Stimulated activated CD4-positive, alpha-beta T cell treated with anti-CD3 and anti-CD28 coated beads, Interleukin-4, amount 100 ng/mL, for 4 hours (primary cell): ENCODE measurements at regions not wholly inside any gene's neighbourhood (a gene's known extent, or its start where the extent isn't known, plus 50 kb on each side); places are given as distances from the start of the nearest gene placed in this dataset.
"Not testable (repeated sequence)": the region's sequence is repeated elsewhere in the genome, so short reads cannot be mapped to it uniquely, and the experiment has no call there.

Experiments used
- DNase-seq, 2 experiments: peaks; one replicate each; pipeline ENCODE4 v3.0.0-alpha.2; 2020

- no peak for DNase-seq
These were observed 156.6 kb downstream of the UNC5CL start for GRCh38 chr6:40882323-40882997.

DNA sequence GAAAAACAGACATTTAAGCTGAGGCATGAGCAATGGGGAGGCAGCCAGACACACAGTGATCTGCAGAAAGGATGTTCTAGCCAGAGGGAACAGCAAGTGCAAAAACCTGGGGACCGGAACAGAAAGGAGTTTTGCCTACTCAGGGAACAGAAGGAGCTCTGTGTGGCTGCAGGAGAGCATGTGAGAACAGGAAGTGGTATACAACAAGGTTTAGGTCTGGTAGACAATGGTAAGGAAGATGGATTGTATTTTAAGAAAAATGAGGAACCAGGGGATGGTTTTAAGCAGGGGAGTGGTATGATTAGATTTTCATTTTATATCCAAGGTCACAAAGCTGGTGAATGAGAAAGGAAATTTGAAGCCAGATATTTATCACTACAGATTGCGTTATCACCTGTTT lies 157.5 kb downstream of the UNC5CL start:
- no peak for DNase-seq

DNA sequence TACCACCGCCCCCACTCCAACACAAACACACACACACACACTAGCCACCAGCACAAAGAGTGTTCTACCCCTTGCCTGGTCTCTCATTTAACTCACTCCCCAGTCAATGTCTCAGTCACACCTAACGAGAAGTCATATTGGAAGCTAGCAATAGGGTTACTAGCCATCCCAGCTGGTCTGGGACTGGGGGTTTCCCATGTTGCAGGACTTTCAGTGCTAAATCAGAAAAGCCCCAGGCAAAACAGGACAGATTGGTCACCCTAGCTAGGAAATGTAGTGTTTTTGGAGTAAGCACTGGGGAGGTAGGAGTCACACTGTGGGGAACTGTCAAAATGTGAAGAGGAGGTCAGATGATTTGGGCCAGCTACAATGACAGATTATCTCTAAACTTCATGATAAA lies 158.1 kb downstream of the UNC5CL start:
- no peak for DNase-seq

- DNase-seq = no peak
These were observed 159.9 kb downstream of the UNC5CL start for GRCh38 chr6:40879169-40879568.

GRCh38 chr6:40877362-40877761 lies 161.7 kb downstream of the UNC5CL start:
- no peak for DNase-seq

DNA sequence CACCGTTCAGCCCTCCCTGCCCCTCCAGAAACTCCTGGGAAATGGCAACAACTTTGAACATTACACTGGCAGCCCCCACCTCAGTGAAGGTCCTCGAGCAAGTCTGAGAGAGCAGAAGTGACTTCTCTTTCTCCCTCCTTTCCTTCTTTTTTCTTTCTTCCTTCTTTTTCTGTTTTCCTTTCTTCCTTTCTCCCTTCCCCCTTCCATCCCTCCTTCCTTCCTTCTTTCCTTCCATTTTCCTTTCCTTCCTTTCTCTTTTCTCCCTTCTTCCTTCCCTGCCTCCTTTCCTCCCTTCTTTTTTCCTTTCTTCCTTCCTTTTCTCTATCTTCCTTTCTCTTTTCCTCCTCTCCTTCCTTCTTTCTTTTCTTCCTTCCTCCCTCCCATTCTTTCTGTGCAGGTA lies 162.7 kb downstream of the UNC5CL start:
- DNase-seq = no peak

GRCh38 chr6:40874495-40874894 lies 164.5 kb downstream of the UNC5CL start:
- no peak for DNase-seq

DNA sequence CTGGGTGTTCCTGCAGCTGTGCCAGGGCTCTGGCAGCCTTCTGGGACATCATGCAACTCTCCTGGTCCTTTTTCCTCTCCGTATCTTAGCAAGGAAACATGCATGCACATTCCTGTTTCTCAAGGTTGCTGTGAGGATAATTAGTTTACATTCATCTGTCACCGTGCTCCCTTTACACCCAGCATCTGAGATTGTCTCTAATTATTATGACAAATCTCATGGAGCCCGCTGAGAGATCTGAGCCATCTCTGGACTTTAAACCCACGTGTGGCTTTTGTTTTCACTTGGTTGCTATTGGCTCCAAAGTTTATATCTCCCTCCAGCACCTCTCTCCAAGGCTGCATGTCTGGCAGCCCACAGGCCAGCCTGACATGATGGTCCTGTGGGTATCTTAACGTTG lies 167.6 kb downstream of the UNC5CL start:
- DNase-seq = no peak

DNA sequence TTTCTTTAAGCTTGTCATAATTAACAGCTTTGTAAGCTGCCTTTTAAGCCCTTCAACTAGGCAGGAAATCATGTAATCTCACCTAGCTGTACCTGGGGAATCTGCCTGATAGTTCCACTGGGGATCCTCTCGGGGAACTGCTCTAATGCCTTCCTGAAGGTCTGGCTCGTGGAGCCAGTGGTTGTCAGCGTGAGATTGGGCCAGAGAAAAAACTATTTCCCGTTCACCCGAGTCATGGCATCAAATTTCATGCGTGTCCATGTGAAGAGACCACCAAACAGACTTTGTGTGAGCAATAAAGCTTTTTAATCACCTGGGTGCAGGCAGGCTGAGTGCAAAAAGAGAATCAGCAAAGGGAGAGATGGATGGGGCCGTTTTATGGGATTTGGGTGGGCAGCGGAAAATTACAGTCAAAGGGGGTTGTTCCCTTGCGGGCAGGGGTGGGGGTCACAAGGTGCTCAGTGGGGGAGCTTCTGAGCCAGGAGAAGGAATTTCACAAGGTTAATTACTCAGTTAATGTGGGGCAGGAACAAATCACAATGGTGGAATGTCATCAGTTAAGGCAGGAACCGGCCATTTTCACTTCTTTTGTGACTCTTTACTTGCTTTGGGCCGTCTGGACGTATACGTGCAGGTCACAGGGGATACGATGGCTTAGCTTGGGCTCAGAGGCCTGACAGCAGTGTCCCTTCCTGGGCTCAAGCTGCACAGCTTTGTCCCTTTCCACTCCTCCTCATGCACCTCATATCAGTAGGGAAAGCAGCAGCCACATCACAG lies 170.7 kb downstream of the UNC5CL start:
- not testable (repeated sequence) for DNase-seq

- not testable (repeated sequence) for DNase-seq
These were observed 171.5 kb downstream of the UNC5CL start for GRCh38 chr6:40867527-40867926.

DNA sequence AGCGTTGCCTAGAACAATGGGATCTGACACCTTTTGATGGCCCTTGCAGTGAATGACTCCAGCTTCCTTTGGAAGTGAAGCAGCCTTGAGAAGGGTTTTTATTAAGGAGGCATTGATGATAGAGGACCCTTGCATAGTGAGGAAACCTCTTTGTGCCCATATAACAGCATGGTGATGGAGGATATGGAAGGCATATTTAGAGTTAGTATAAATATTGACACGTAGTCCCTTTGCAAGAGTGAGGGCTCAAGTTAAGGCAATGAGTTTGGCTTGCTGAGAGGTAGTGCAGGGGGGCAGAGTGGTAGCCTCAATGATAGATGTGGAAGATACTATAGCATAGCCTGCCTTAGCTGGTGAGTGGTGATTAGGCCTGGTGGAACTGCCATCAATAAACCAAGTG lies 173.8 kb downstream of the UNC5CL start:
- DNase-seq = not testable (repeated sequence)

DNA sequence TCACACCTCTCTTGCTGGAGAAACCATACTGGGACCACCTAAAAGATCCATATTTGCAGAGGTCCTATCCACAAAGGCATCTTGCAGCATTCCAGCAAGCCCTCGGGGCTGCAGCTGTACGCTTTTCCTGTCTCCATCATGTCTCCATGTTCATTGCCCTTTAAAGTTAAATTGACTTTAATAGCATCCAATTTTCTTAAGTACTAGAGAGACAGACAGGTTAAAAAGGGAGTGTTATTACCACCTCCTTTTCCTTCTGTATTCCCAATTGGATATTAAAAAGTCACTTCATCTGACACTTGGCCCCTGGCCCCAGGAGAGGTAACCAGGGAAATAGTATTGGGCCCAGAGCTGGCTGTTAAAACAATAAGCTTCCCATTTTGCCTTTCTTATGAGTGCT lies 178.6 kb downstream of the UNC5CL start:
- DNase-seq = no peak

DNA sequence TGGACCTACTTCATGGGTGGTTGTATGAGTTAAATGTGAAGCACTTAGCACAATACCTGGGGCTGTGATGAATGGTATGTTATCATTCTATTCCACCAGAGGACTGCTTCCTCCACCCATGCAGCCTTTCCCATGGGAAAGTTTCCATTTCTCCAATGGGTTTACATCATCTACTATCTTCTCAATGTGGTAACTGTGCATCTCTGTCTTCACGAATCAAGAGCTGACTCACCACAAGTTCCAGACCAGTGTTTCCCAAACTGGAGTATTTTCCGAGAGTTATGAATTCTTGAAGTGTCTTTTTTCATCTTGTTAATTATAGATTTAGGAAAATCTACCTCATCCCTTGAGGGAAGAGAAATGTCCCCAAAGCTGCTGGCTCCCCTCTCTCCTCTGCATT lies 182.8 kb downstream of the UNC5CL start:
- no peak for DNase-seq

DNA sequence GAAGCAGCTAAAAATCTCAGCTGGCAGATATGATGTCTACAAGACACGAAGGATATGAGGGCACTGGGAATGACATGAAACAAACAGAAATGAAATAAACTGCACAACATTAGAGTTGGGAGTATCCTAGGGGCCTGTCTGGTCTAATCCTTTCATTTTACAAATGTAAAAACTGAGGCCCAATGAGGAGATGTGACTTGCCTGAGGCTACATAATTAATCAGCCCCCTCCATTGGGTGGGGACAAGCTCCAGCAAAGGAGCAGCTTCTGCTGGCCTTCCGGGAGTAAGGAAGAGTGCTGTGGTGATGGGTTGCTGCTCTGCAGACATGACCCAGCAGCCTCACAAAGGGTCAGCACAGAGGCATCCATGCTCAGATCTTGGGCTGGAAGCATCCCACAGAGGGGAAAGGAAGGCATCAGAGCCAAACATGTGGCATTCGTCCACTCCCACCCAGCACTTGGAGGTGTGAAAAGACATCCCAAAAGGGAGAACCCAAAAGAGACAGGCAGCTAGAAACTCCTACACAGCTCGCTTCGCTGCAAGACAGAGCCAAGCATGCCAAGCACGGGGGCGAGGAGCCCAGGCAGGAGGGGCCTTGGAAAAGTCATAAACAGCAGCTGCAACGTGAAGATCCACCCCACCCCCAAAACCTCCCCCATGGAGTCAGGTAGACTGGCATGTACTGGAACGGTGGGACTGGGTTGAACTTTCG lies 183.7 kb downstream of the UNC5CL start:
- DNase-seq = no peak

DNA sequence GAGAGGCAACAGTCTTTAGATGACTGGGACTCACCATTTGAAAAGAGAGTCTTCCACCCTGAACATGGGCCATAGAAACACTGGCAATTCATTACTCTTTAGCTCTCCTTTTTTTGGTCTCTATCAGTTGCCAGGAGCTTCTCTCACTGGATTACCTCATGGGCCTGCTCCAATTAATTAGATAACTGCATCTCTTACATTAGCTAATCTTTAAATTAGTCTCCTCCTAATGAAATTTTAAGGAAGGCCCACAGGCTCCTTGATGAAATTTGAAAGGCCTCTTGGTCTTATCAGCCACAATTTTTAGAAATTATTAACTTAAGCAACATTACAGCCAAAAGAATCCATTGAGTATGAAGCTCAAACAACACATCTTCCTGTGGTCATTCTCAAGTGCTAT lies 184.4 kb downstream of the UNC5CL start:
- no peak for DNase-seq

- DNase-seq = no peak
These were observed 186.1 kb downstream of the UNC5CL start for GRCh38 chr6:40852779-40853373.

DNA sequence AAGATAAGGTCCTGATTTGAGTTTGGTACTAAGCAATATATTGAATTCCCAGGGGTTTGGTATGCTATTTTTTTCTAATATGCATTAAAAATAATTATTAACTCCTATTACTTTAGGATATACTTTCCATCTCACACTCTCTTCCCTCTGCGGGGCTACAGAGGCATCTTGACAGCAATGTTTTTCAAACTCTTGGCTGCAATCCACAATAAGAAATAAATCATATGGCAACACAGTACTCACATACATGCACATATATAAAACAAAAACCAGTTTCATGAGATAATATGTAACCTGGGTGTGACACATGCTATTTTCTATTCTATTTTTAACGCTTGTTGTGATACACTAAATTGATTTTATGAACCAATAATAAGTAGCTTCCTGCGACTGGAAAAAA lies 189.5 kb downstream of the UNC5CL start:
- no peak for DNase-seq

- DNase-seq = no peak
These were observed 190.0 kb downstream of the UNC5CL start for GRCh38 chr6:40848868-40849514.

DNA sequence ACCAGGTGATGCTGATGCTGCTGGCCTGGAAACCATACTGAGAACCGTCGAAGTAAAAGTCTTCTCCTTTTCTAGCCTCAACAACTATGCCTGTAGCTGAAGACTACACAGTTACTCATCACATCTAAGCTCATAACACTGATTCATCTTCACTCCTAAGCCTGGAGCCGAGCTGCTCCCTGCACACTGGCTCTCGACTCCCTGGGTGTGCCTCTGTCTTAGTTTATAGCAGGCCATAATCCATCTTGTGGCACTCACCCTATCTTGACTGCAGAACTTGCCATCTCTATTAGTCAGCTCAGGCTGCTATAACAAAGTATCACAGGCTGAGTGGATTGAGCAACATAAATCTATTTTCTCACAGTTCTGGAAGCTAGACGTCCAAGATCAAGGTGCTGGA lies 191.0 kb downstream of the UNC5CL start:
- no peak for DNase-seq

- no peak for DNase-seq
These were observed 193.5 kb downstream of the UNC5CL start for GRCh38 chr6:40845553-40845952.

DNA sequence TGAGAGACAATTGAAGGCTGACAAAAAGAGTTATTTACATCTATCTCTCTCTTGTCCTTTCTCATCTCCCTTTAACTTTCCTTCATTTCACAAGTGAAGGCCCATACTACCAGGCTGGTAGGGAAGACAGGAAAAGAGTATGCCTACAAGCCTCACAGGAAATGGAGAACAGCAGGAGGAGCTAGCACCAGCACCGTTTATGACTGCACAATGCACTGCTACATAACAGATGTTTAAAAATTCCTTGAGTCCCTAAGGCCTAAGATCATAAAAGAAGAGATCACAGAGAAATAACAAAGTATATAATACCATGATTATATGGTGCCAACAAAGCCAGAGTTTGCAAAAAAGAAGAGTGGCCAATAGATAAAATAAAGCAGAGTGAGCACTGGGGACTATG lies 194.8 kb downstream of the UNC5CL start:
- no peak for DNase-seq

- no peak for DNase-seq
These were observed 197.3 kb downstream of the UNC5CL start for GRCh38 chr6:40841721-40842120.

DNA sequence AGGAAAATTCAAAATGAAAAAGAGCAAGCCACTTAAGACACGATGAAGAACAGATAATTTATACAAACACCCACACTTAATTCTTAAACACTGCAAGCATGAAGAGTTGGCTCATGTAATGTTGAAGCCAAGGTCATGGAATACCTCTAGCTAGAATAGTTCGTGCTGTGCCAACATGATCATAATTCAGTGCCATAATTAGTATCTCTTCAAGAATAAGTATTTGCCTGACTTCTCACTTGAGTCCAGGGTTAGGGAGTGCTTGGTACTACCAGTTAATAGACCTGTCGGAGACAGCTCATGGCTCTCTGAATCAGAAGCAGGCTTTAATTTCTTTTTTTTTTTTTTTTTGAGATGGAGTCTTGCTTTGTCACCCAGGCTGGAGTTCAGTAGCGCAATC lies 206.3 kb downstream of the UNC5CL start:
- DNase-seq = no peak
